Mesenchymal stem cell (in vitro differentiated cells and primary cell): ENCODE measurements at regions not wholly inside any gene's neighbourhood (a gene's known extent, or its start where the extent isn't known, plus 50 kb on each side); places are given as distances from the start of the nearest gene placed in this dataset.

ENCODE experiments used
- DNase-seq: peaks from one replicate; pipeline ENCODE4 v3.0.0-alpha.2; 2013
- H2AFZ ChIP-seq: one replicate; pipeline ENCODE4 v1.6.1; 2013; ENCODE audit warnings: low read depth, mild to moderate bottlenecking, control low read depth, inconsistent platforms, low read length, moderate library complexity
- H2AK5ac ChIP-seq: 2 replicates; pipeline ENCODE4 v1.6.1; 2013; ENCODE audit warnings: low read length, moderate library complexity, mild to moderate bottlenecking, inconsistent platforms; ENCODE audit not compliant: severe bottlenecking
- H2BK120ac ChIP-seq: one replicate; pipeline ENCODE4 v1.6.1; 2013; ENCODE audit warnings: low read depth, mild to moderate bottlenecking, inconsistent platforms, low read length, moderate library complexity
- H2BK12ac ChIP-seq, 2 experiments: one replicate each; pipeline ENCODE4 v1.6.1; 2013; ENCODE audit warnings: inconsistent platforms in 2 of 2, low read length in 2 of 2, mild to moderate bottlenecking in 2 of 2, moderate library complexity in 2 of 2, control low read depth in 1 of 2
- H2BK15ac ChIP-seq: one replicate; pipeline ENCODE4 v1.6.1; 2013; ENCODE audit warnings: mild to moderate bottlenecking, low read depth, inconsistent platforms; ENCODE audit not compliant: poor library complexity, severe bottlenecking
- H2BK5ac ChIP-seq: 2 replicates; pipeline ENCODE4 v1.6.1; 2013; ENCODE audit warnings: low read depth, mild to moderate bottlenecking, low read length, control low read depth, inconsistent platforms; ENCODE audit not compliant: poor library complexity, severe bottlenecking
- H3K14ac ChIP-seq, 2 experiments: one replicate each; pipeline ENCODE4 v1.6.1; 2013; ENCODE audit warnings: inconsistent platforms in 2 of 2, low read length in 2 of 2, control low read depth in 1 of 2, mild to moderate bottlenecking in 1 of 2, moderate library complexity in 1 of 2
- H3K18ac ChIP-seq, 2 experiments: one replicate each; pipeline ENCODE4 v1.6.1; 2013; ENCODE audit warnings: inconsistent platforms in 2 of 2, low read length in 2 of 2, control low read depth in 1 of 2, low read depth in 1 of 2, mild to moderate bottlenecking in 1 of 2
- H3K23ac ChIP-seq, 2 experiments: one replicate each; pipeline ENCODE4 v1.6.1; 2013; ENCODE audit warnings: inconsistent platforms in 2 of 2, low read length in 2 of 2, mild to moderate bottlenecking in 2 of 2, moderate library complexity in 2 of 2, control low read depth in 1 of 2
- H3K27ac ChIP-seq: 2 replicates; pipeline ENCODE4 v1.5.1; 2013; ENCODE audit warnings: mild to moderate bottlenecking, moderate library complexity, low read length, control low read depth, inconsistent platforms; ENCODE audit not compliant: poor library complexity, severe bottlenecking
- H3K27me3 ChIP-seq, 2 experiments: 2 replicates each; pipeline versions ENCODE4 v1.6.1 to v1.7.0; 2013; ENCODE audit warnings: low read length in 2 of 2, mild to moderate bottlenecking in 2 of 2, moderate library complexity in 2 of 2, control low read depth in 1 of 2, inconsistent platforms in 1 of 2; ENCODE audit not compliant: control insufficient read depth in 1 of 2, insufficient read depth in 1 of 2
- H3K36me3 ChIP-seq, 2 experiments: 2 replicates each; pipeline versions ENCODE4 v1.6.1 to v1.7.0; 2013; ENCODE audit warnings: low read length in 2 of 2, control low read depth in 1 of 2, inconsistent platforms in 1 of 2, low read depth in 1 of 2, mild to moderate bottlenecking in 1 of 2; ENCODE audit not compliant: insufficient read depth in 2 of 2, control insufficient read depth in 1 of 2
- H3K4ac ChIP-seq, 2 experiments: one replicate each; pipeline ENCODE4 v1.6.1; 2013; ENCODE audit warnings: inconsistent platforms in 2 of 2, low read length in 2 of 2, mild to moderate bottlenecking in 2 of 2, moderate library complexity in 2 of 2, control low read depth in 1 of 2, low read depth in 1 of 2
- H3K4me1 ChIP-seq: 2 replicates; pipeline ENCODE4 v1.6.1; 2013; ENCODE audit warnings: low read depth, low read length, control low read depth; ENCODE audit not compliant: control insufficient read depth, insufficient read depth
- H3K4me2 ChIP-seq: 2 replicates; pipeline ENCODE4 v1.6.1; 2013; ENCODE audit warnings: low read length, mild to moderate bottlenecking, inconsistent platforms; ENCODE audit not compliant: poor library complexity, severe bottlenecking
- H3K4me3 ChIP-seq, 2 experiments: 2 replicates each; pipeline versions ENCODE4 v1.5.1 to v1.7.0; 2013; ENCODE audit warnings: low read length in 2 of 2, mild to moderate bottlenecking in 2 of 2, control low read depth in 1 of 2, low read depth in 1 of 2; ENCODE audit not compliant: insufficient read depth in 1 of 2
- H3K79me1 ChIP-seq: replicated peaks from 2 replicates; pipeline ENCODE4 v1.6.1; 2013; ENCODE audit warnings: mild to moderate bottlenecking, control low read depth, low read length, inconsistent platforms; ENCODE audit not compliant: poor library complexity, severe bottlenecking
- H3K9ac ChIP-seq: 2 replicates; pipeline ENCODE4 v1.7.0; 2013; ENCODE audit warnings: mild to moderate bottlenecking, low read length, moderate library complexity
- H3K9me3 ChIP-seq: 2 replicates; pipeline ENCODE4 v1.7.0; 2013; ENCODE audit warnings: mild to moderate bottlenecking, low read length; ENCODE audit not compliant: control insufficient read depth
- H4K8ac ChIP-seq: one replicate; pipeline ENCODE4 v1.6.1; 2013; ENCODE audit warnings: inconsistent platforms, mild to moderate bottlenecking, low read length, moderate library complexity
- H4K91ac ChIP-seq: one replicate; pipeline ENCODE4 v1.6.1; 2013; ENCODE audit warnings: mild to moderate bottlenecking, low read length, inconsistent platforms
- WGBS: methylation state at CpG from one replicate; pipeline ENCODE4 v1.1.7; 2013; ENCODE audit warnings: mixed read lengths; 5-methylcytosine and 5-hydroxymethylcytosine counted together

- no peak overlapping the region for H4K8ac ChIP-seq
- H3K36me3 ChIP-seq = no peaks in the 10 kb centered on the region
- no peak overlapping the region for H4K91ac ChIP-seq
- H3K9me3 ChIP-seq = peaks cover 3% of the 10 kb centered on the region
- no peak overlapping the region for H3K4ac ChIP-seq
- H3K79me1 ChIP-seq = no peaks in the 10 kb centered on the region
- no peak overlapping the region for H2BK5ac ChIP-seq
- H2BK15ac ChIP-seq = no peak overlapping the region
- H3K9ac ChIP-seq = no peak overlapping the region
- no peak overlapping the region for H2BK120ac ChIP-seq
- no peak overlapping the region for H2BK12ac ChIP-seq
- no peak overlapping the region for H2AK5ac ChIP-seq
- no peak overlapping the region for H3K23ac ChIP-seq
- H3K4me1 ChIP-seq = no peaks in the 10 kb centered on the region
- H3K18ac ChIP-seq = no peak overlapping the region
- no peaks in the 10 kb centered on the region for H3K27me3 ChIP-seq
- no peak overlapping the region for H3K14ac ChIP-seq
- H3K4me2 ChIP-seq = no peak overlapping the region
- no peak overlapping the region for H2AFZ ChIP-seq
- DNase-seq = no peak
- WGBS = 50% methylated on average over 4 of the region's 4 CpGs
- no peak overlapping the region for H3K27ac ChIP-seq
- H3K4me3 ChIP-seq = no peak overlapping the region
Measured at GRCh38 chr2:117199511-117199910, 615.0 kb upstream of the DDX18 start.

DNA sequence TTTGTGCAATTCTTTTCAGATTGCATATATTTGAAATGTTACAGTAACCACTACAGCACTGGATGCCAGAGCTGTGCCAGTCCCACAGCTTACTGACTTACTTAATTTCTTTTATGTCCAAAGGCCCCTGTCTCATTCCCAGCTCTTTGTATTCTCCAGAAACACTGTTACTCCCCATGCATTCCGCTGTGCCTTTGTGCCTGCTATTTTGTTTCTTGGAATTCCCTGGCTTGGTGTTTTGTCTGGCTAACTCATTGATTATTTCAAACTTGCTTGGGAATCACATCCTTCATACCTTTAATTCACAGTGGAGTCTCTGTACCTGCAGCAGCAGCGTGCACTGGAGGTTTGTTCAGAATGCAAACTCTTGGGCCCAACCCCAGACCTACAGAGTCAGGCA, 601.9 kb upstream of the DDX18 start:
- no peak overlapping the region for H2BK15ac ChIP-seq
- H2AK5ac ChIP-seq = no peak overlapping the region
- no peak overlapping the region for H4K91ac ChIP-seq
- H3K18ac ChIP-seq = no peak overlapping the region
- H4K8ac ChIP-seq = no peak overlapping the region
- no peaks in the 10 kb centered on the region for H3K27me3 ChIP-seq
- peaks cover 14% of the 10 kb centered on the region for H3K9me3 ChIP-seq
- no peak overlapping the region for H3K9ac ChIP-seq
- H2AFZ ChIP-seq = no peak overlapping the region
- no peak overlapping the region for H3K14ac ChIP-seq
- H2BK5ac ChIP-seq = no peak overlapping the region
- no peak overlapping the region for H3K4me3 ChIP-seq
- 96% methylated on average over 2 of the region's 2 CpGs for WGBS
- no peaks in the 10 kb centered on the region for H3K79me1 ChIP-seq
- no peak overlapping the region for H3K23ac ChIP-seq
- no peak for DNase-seq
- H3K4me2 ChIP-seq = no peak overlapping the region
- H3K36me3 ChIP-seq = no peaks in the 10 kb centered on the region
- no peak overlapping the region for H3K4ac ChIP-seq
- no peak overlapping the region for H3K27ac ChIP-seq
- no peak overlapping the region for H2BK120ac ChIP-seq
- H2BK12ac ChIP-seq = no peak overlapping the region
- H3K4me1 ChIP-seq = no peaks in the 10 kb centered on the region

- H3K4me2 ChIP-seq = no peak overlapping the region
- no peak overlapping the region for H2BK15ac ChIP-seq
- H3K9me3 ChIP-seq = peaks cover 16% of the 10 kb centered on the region
- H2BK5ac ChIP-seq = no peak overlapping the region
- no peaks in the 10 kb centered on the region for H3K36me3 ChIP-seq
- H2BK120ac ChIP-seq = no peak overlapping the region
- H3K9ac ChIP-seq = no peak overlapping the region
- H4K8ac ChIP-seq = no peak overlapping the region
- no peak overlapping the region for H4K91ac ChIP-seq
- H3K27me3 ChIP-seq = no peaks in the 10 kb centered on the region
- H3K27ac ChIP-seq = no peak overlapping the region
- H3K4me1 ChIP-seq = no peaks in the 10 kb centered on the region
- no peak overlapping the region for H2AFZ ChIP-seq
- H3K23ac ChIP-seq = no peak overlapping the region
- no peak overlapping the region for H2BK12ac ChIP-seq
- no peak overlapping the region for H3K18ac ChIP-seq
- H3K14ac ChIP-seq = no peak overlapping the region
- H3K4ac ChIP-seq = no peak overlapping the region
- H3K4me3 ChIP-seq = no peak overlapping the region
- WGBS = 96% methylated on average over 11 of the region's 16 CpGs
- DNase-seq = no peak
- H2AK5ac ChIP-seq = no peak overlapping the region
- no peaks in the 10 kb centered on the region for H3K79me1 ChIP-seq
Measured at GRCh38 chr2:117217145-117217544, 597.3 kb upstream of the DDX18 start.

GRCh38 chr2:117222809-117223208, 591.7 kb upstream of the DDX18 start:
- Histone ChIP-seq H4K8ac (no peak overlapping the region), H3K4ac (no peak overlapping the region), H3K23ac (no peak overlapping the region), H2BK120ac (no peak overlapping the region), H3K4me1 (no peaks in the 10 kb centered on the region), H3K4me3 (no peak overlapping the region), H2BK15ac (no peak overlapping the region), H3K27ac (no peak overlapping the region), H2BK12ac (no peak overlapping the region), H3K79me1 (no peaks in the 10 kb centered on the region), H3K27me3 (no peaks in the 10 kb centered on the region), H2BK5ac (no peak overlapping the region), H3K9me3 (peaks cover 12% of the 10 kb centered on the region), H3K9ac (no peak overlapping the region), H2AK5ac (no peak overlapping the region), H3K36me3 (no peaks in the 10 kb centered on the region), H2AFZ (no peak overlapping the region), H4K91ac (no peak overlapping the region), H3K4me2 (no peak overlapping the region), H3K14ac (no peak overlapping the region), H3K18ac (no peak overlapping the region)
- DNase-seq = no peak
- WGBS = 43% methylated on average over 1 of the region's 1 CpG
